HEK293T (cell line): ENCODE measurements at regions not wholly inside any gene's neighbourhood (a gene's known extent, or its start where the extent isn't known, plus 50 kb on each side); places are given as distances from the start of the nearest gene placed in this dataset.

Source experiments
- ARNT ChIP-seq: fragments of 450-650 bp; IDR thresholded peaks from 2 replicates; pipeline ENCODE4 v1.6.1; 2017; ENCODE audit warnings: mild to moderate bottlenecking
- BHLHE40 ChIP-seq: fragments of 450-650 bp; IDR thresholded peaks from 2 replicates; pipeline ENCODE4 v1.6.1; 2016; ENCODE audit warnings: mild to moderate bottlenecking, moderate library complexity, borderline replicate concordance
- ELF4 ChIP-seq: fragments of 450-650 bp; IDR thresholded peaks from 2 replicates; pipeline ENCODE4 v1.6.1; 2017; ENCODE audit warnings: antibody characterized with exemption
- FOXA1 ChIP-seq: fragments of 450-650 bp; IDR thresholded peaks from 2 replicates; pipeline ENCODE4 v1.6.1; 2016; ENCODE audit warnings: mild to moderate bottlenecking
- FOXK2 ChIP-seq: fragments of 450-650 bp; IDR thresholded peaks from 2 replicates; pipeline ENCODE4 v1.6.1; 2016; ENCODE audit warnings: mild to moderate bottlenecking
- FOXM1 ChIP-seq: fragments of 450-650 bp; IDR thresholded peaks from 2 replicates; pipeline ENCODE4 v1.6.1; 2017; ENCODE audit warnings: mild to moderate bottlenecking, borderline replicate concordance
- HDGF ChIP-seq: fragments of 450-650 bp; IDR thresholded peaks from 2 replicates; pipeline ENCODE4 v1.6.1; 2017; ENCODE audit warnings: antibody characterized with exemption, borderline replicate concordance
- L3MBTL2 ChIP-seq: fragments of 450-650 bp; conservative IDR thresholded peaks from 2 replicates; pipeline ENCODE4 v1.6.1; 2016; ENCODE audit warnings: mild to moderate bottlenecking
- LEF1 ChIP-seq: fragments of 450-650 bp; IDR thresholded peaks from 2 replicates; pipeline ENCODE4 v1.6.1; 2017; ENCODE audit warnings: mild to moderate bottlenecking, borderline replicate concordance
- NFRKB ChIP-seq: fragments of 450-650 bp; IDR thresholded peaks from 2 replicates; pipeline ENCODE4 v1.6.1; 2016; ENCODE audit warnings: mild to moderate bottlenecking, moderate library complexity
- SP1 ChIP-seq: fragments of 450-650 bp; IDR thresholded peaks from 2 replicates; pipeline ENCODE4 v1.6.1; 2017
- SUZ12 ChIP-seq: fragments of 450-650 bp; IDR thresholded peaks from 2 replicates; pipeline ENCODE4 v1.6.1; 2016; ENCODE audit warnings: mild to moderate bottlenecking
- TARDBP ChIP-seq: fragments of 450-650 bp; IDR thresholded peaks from 2 replicates; pipeline ENCODE4 v1.6.1; 2016
- ZNF384 ChIP-seq: fragments of 450-650 bp; IDR thresholded peaks from 2 replicates; pipeline ENCODE4 v1.6.1; 2016

- TF ChIP-seq HDGF, result no peak
- no peak for TF ChIP-seq ELF4
- no peak for TF ChIP-seq FOXK2
- TF ChIP-seq L3MBTL2, result no peak
- TF ChIP-seq SP1, result no peak
- TF ChIP-seq BHLHE40, result no peak
- TF ChIP-seq FOXA1, result no peak
- TF ChIP-seq FOXM1, result no peak
- TF ChIP-seq LEF1, result no peak
- TF ChIP-seq NFRKB, result no peak
- TF ChIP-seq ARNT, result no peak
- no peak for TF ChIP-seq SUZ12
- no peak for TF ChIP-seq ZNF384
- TF ChIP-seq TARDBP, result no peak
Measured at GRCh38 chr5:44167540-44167939, 221.7 kb downstream of the FGF10 start.
